ENCODE measurements at regions not wholly inside any gene's neighbourhood (a gene's known extent, or its start where the extent isn't known, plus 50 kb on each side); places are given as distances from the start of the nearest gene placed in this dataset.

GRCh38 chr11:110786226-110786902 lies 74.1 kb upstream of the ARHGAP20 start:
- no CpG with 5 or more reads among the region's 1 CpG for WGBS, 2 donors (ENCODE audit: extremely low coverage in 2 of 2, insufficient read length in 2 of 2, insufficient replicate concordance in 1 of 2)
- Histone ChIP-seq H3K4me1 (ENCODE audit: control insufficient read depth in 2 of 2, insufficient read depth in 1 of 2, low read depth in 1 of 2, low read length in 2 of 2) (no peaks in the 10 kb centered on the region), H4K8ac (ENCODE audit: low read depth, low read length) (no peak overlapping the region), H3K18ac (ENCODE audit: low read length) (no peak overlapping the region), H3K4me2 (ENCODE audit: insufficient read depth, low read length, poor library complexity, severe bottlenecking) (no peak overlapping the region), H3K9me3 (replicated peaks in 1 of 2; ENCODE audit: control insufficient read depth in 2 of 2, insufficient read depth in 1 of 2, low read depth in 1 of 2, low read length in 2 of 2) (peaks cover 0 to 6% of the 10 kb centered on the region in 2 donors), H2AK5ac (ENCODE audit: low read depth, low read length) (no peak overlapping the region), H2AFZ (ENCODE audit: low read length) (no peak overlapping the region), H3K4me3 (ENCODE audit: low read length in 2 of 2) (no peak overlapping the region), H4K91ac (ENCODE audit: low read depth, low read length, poor library complexity) (no peak overlapping the region), H3K36me3 (replicated peaks in 1 of 2; ENCODE audit: control insufficient read depth in 2 of 2, insufficient read depth in 2 of 2, low read length in 2 of 2) (no peaks in the 10 kb centered on the region), H2BK120ac (ENCODE audit: low read depth, low read length) (no peak overlapping the region), H2BK5ac (ENCODE audit: low read length) (no peak overlapping the region), H3K27me3 (ENCODE audit: control insufficient read depth in 3 of 3, insufficient read depth in 3 of 3, low read depth in 1 of 3, low read length in 3 of 3) (no peaks in the 10 kb centered on the region), H3K23ac (ENCODE audit: low read depth, low read length, poor library complexity) (no peak overlapping the region), H3K9ac (ENCODE audit: low read depth, low read length, poor library complexity) (no peak overlapping the region), H2BK15ac (ENCODE audit: low read length) (no peak overlapping the region), H3K79me1 (ENCODE audit: low read depth, low read length) (no peaks in the 10 kb centered on the region), H3K4ac (ENCODE audit: low read length) (no peak overlapping the region), H3K27ac (replicated peaks; ENCODE audit: low read length) (no peak overlapping the region), H2BK12ac (ENCODE audit: low read length) (no peak overlapping the region), H3K14ac (ENCODE audit: low read length) (no peak overlapping the region)
- DNase-seq (ENCODE audit: low spot score), result no peak

GRCh38 chr11:110785398-110785797 lies 73.2 kb upstream of the ARHGAP20 start:
- Histone ChIP-seq H3K18ac (ENCODE audit: low read length) (no peak overlapping the region), H4K8ac (ENCODE audit: low read depth, low read length) (no peak overlapping the region), H2BK120ac (ENCODE audit: low read depth, low read length) (no peak overlapping the region), H3K4me3 (ENCODE audit: low read length in 2 of 2) (no peak overlapping the region), H3K36me3 (replicated peaks in 1 of 2; ENCODE audit: control insufficient read depth in 2 of 2, insufficient read depth in 2 of 2, low read length in 2 of 2) (no peaks in the 10 kb centered on the region), H2AFZ (ENCODE audit: low read length) (no peak overlapping the region), H3K4ac (ENCODE audit: low read length) (no peak overlapping the region), H2AK5ac (ENCODE audit: low read depth, low read length) (no peak overlapping the region), H2BK12ac (ENCODE audit: low read length) (no peak overlapping the region), H3K23ac (ENCODE audit: low read depth, low read length, poor library complexity) (no peak overlapping the region), H3K14ac (ENCODE audit: low read length) (no peak overlapping the region), H3K27ac (replicated peaks; ENCODE audit: low read length) (no peak overlapping the region), H3K4me1 (ENCODE audit: control insufficient read depth in 2 of 2, insufficient read depth in 1 of 2, low read depth in 1 of 2, low read length in 2 of 2) (no peaks in the 10 kb centered on the region), H3K4me2 (ENCODE audit: insufficient read depth, low read length, poor library complexity, severe bottlenecking) (no peak overlapping the region), H3K79me1 (ENCODE audit: low read depth, low read length) (no peaks in the 10 kb centered on the region), H2BK15ac (ENCODE audit: low read length) (no peak overlapping the region), H4K91ac (ENCODE audit: low read depth, low read length, poor library complexity) (no peak overlapping the region), H2BK5ac (ENCODE audit: low read length) (no peak overlapping the region), H3K9ac (ENCODE audit: low read depth, low read length, poor library complexity) (no peak overlapping the region), H3K27me3 (ENCODE audit: control insufficient read depth in 3 of 3, insufficient read depth in 3 of 3, low read depth in 1 of 3, low read length in 3 of 3) (no peaks in the 10 kb centered on the region), H3K9me3 (replicated peaks in 1 of 2; ENCODE audit: control insufficient read depth in 2 of 2, insufficient read depth in 1 of 2, low read depth in 1 of 2, low read length in 2 of 2) (peaks cover 0 to 6% of the 10 kb centered on the region in 2 donors)
- no peak for DNase-seq (ENCODE audit: low spot score)
- no CpG with 5 or more reads among the region's 2 CpGs for WGBS, 2 donors (ENCODE audit: extremely low coverage in 2 of 2, insufficient read length in 2 of 2, insufficient replicate concordance in 1 of 2)

- Histone ChIP-seq H3K4me2 (ENCODE audit: insufficient read depth, low read length, poor library complexity, severe bottlenecking) (no peak overlapping the region), H3K18ac (ENCODE audit: low read length) (no peak overlapping the region), H3K36me3 (replicated peaks in 1 of 2; ENCODE audit: control insufficient read depth in 2 of 2, insufficient read depth in 2 of 2, low read length in 2 of 2) (no peaks in the 10 kb centered on the region), H2BK120ac (ENCODE audit: low read depth, low read length) (no peak overlapping the region), H4K8ac (ENCODE audit: low read depth, low read length) (no peak overlapping the region), H3K27me3 (ENCODE audit: control insufficient read depth in 3 of 3, insufficient read depth in 3 of 3, low read depth in 1 of 3, low read length in 3 of 3) (no peaks in the 10 kb centered on the region), H3K14ac (ENCODE audit: low read length) (no peak overlapping the region), H3K4me1 (ENCODE audit: control insufficient read depth in 2 of 2, insufficient read depth in 1 of 2, low read depth in 1 of 2, low read length in 2 of 2) (no peaks in the 10 kb centered on the region), H2BK15ac (ENCODE audit: low read length) (no peak overlapping the region), H3K9ac (ENCODE audit: low read depth, low read length, poor library complexity) (no peak overlapping the region), H2BK12ac (ENCODE audit: low read length) (no peak overlapping the region), H2AFZ (ENCODE audit: low read length) (no peak overlapping the region), H3K27ac (replicated peaks; ENCODE audit: low read length) (no peak overlapping the region), H3K9me3 (replicated peaks in 1 of 2; ENCODE audit: control insufficient read depth in 2 of 2, insufficient read depth in 1 of 2, low read depth in 1 of 2, low read length in 2 of 2) (peaks cover 0 to 6% of the 10 kb centered on the region in 2 donors), H3K23ac (ENCODE audit: low read depth, low read length, poor library complexity) (no peak overlapping the region), H2BK5ac (ENCODE audit: low read length) (no peak overlapping the region), H3K4ac (ENCODE audit: low read length) (no peak overlapping the region), H2AK5ac (ENCODE audit: low read depth, low read length) (no peak overlapping the region), H3K4me3 (ENCODE audit: low read length in 2 of 2) (no peak overlapping the region), H3K79me1 (ENCODE audit: low read depth, low read length) (no peaks in the 10 kb centered on the region), H4K91ac (ENCODE audit: low read depth, low read length, poor library complexity) (no peak overlapping the region)
- DNase-seq (ENCODE audit: low spot score), result no peak
- no CpG with 5 or more reads among the region's 2 CpGs for WGBS, 2 donors (ENCODE audit: extremely low coverage in 2 of 2, insufficient read length in 2 of 2, insufficient replicate concordance in 1 of 2)
Measured at GRCh38 chr11:110782616-110783015, 70.4 kb upstream of the ARHGAP20 start.

GRCh38 chr11:110779108-110779507 lies 66.9 kb upstream of the ARHGAP20 start:
- H3K4me3 ChIP-seq (ENCODE audit: low read length in 2 of 2), result no peak overlapping the region
- no peaks in the 10 kb centered on the region for H3K79me1 ChIP-seq (ENCODE audit: low read depth, low read length)
- H2BK120ac ChIP-seq (ENCODE audit: low read depth, low read length), result no peak overlapping the region
- H2BK12ac ChIP-seq (ENCODE audit: low read length), result no peak overlapping the region
- no peak overlapping the region for H3K14ac ChIP-seq (ENCODE audit: low read length)
- no peak overlapping the region for H2AK5ac ChIP-seq (ENCODE audit: low read depth, low read length)
- H2AFZ ChIP-seq (ENCODE audit: low read length), result no peak overlapping the region
- H3K36me3 ChIP-seq (replicated peaks in 1 of 2; ENCODE audit: control insufficient read depth in 2 of 2, insufficient read depth in 2 of 2, low read length in 2 of 2), result no peaks in the 10 kb centered on the region
- no peak for DNase-seq (ENCODE audit: low spot score)
- H3K23ac ChIP-seq (ENCODE audit: low read depth, low read length, poor library complexity), result no peak overlapping the region
- WGBS, 2 donors (ENCODE audit: extremely low coverage in 2 of 2, insufficient read length in 2 of 2, insufficient replicate concordance in 1 of 2), result no CpG with 5 or more reads among the region's 3 CpGs
- H3K18ac ChIP-seq (ENCODE audit: low read length), result no peak overlapping the region
- H3K27ac ChIP-seq (replicated peaks; ENCODE audit: low read length), result no peak overlapping the region
- no peak overlapping the region for H3K9ac ChIP-seq (ENCODE audit: low read depth, low read length, poor library complexity)
- no peak overlapping the region for H3K4me2 ChIP-seq (ENCODE audit: insufficient read depth, low read length, poor library complexity, severe bottlenecking)
- no peak overlapping the region for H4K91ac ChIP-seq (ENCODE audit: low read depth, low read length, poor library complexity)
- H3K4ac ChIP-seq (ENCODE audit: low read length), result no peak overlapping the region
- H2BK15ac ChIP-seq (ENCODE audit: low read length), result no peak overlapping the region
- H4K8ac ChIP-seq (ENCODE audit: low read depth, low read length), result no peak overlapping the region
- no peaks in the 10 kb centered on the region for H3K4me1 ChIP-seq (ENCODE audit: control insufficient read depth in 2 of 2, insufficient read depth in 1 of 2, low read depth in 1 of 2, low read length in 2 of 2)
- H3K27me3 ChIP-seq (ENCODE audit: control insufficient read depth in 3 of 3, insufficient read depth in 3 of 3, low read depth in 1 of 3, low read length in 3 of 3), result no peaks in the 10 kb centered on the region
- H2BK5ac ChIP-seq (ENCODE audit: low read length), result no peak overlapping the region
- no peaks in the 10 kb centered on the region for H3K9me3 ChIP-seq (replicated peaks in 1 of 2; ENCODE audit: control insufficient read depth in 2 of 2, insufficient read depth in 1 of 2, low read depth in 1 of 2, low read length in 2 of 2)

All from neuronal stem cell (in vitro differentiated cells).